ENCODE measurements at regions not wholly inside any gene's neighbourhood (a gene's known extent, or its start where the extent isn't known, plus 50 kb on each side); places are given as distances from the start of the nearest gene placed in this dataset.
A peak's percentile ranks its signal among the peaks of the same experiment; 100 is the strongest.

GRCh38 chr4:35644591-35644990 is 599.7 kb downstream of the ARAP2 start:
- in situ Hi-C loops (cut with MboI; ENCODE audit: low pct_unique_long_range_greater_than_20kb in 2 of 9, low sequenced_read_pairs in 9 of 9, unreplicated experiment in 9 of 9): no loop called here
- ATAC-seq (replicated peaks in 6 of 8): no peak
- Histone ChIP-seq H3K27ac (no peak overlapping the region), H3K4me3 (no peak overlapping the region), H3K4me1 (replicated peaks in 1 of 2) (no peaks in the 10 kb centered on the region)

- Histone ChIP-seq H3K27ac (no peak overlapping the region), H3K4me1 (replicated peaks in 1 of 2) (no peaks in the 10 kb centered on the region), H3K4me3 (no peak overlapping the region)
- no peak for ATAC-seq (replicated peaks in 6 of 8)
- WGBS, 10 experiments: 56 to 100% (median 100%) methylated on average over 1 to 3 of the region's 3 CpGs; no CpG with 5 or more reads in 5 of the 10 experiments
- in situ Hi-C loops (cut with MboI; ENCODE audit: low pct_unique_long_range_greater_than_20kb in 2 of 9, low sequenced_read_pairs in 9 of 9, unreplicated experiment in 9 of 9): no loop called here
Measured at GRCh38 chr4:35649011-35649410, 595.3 kb downstream of the ARAP2 start.

GRCh38 chr4:35649778-35650177 is 594.5 kb downstream of the ARAP2 start:
- in situ Hi-C loops (cut with MboI; ENCODE audit: low pct_unique_long_range_greater_than_20kb in 2 of 9, low sequenced_read_pairs in 9 of 9, unreplicated experiment in 9 of 9): no loop called here
- Histone ChIP-seq H3K4me1 (replicated peaks in 1 of 2) (no peaks in the 10 kb centered on the region), H3K4me3 (no peak overlapping the region), H3K27ac (no peak overlapping the region)
- no peak for ATAC-seq (replicated peaks in 6 of 8)

- 2 to 100% (median 28%) methylated on average over 1 to 4 of the region's 4 CpGs; no CpG with 5 or more reads in 3 of the 10 experiments for WGBS, 10 experiments
- ATAC-seq (replicated peaks in 6 of 8): no peak
- Histone ChIP-seq H3K4me1 (replicated peaks in 1 of 2) (no peaks in the 10 kb centered on the region), H3K4me3 (no peak overlapping the region), H3K27ac (no peak overlapping the region)
- in situ Hi-C loops (cut with MboI; ENCODE audit: low pct_unique_long_range_greater_than_20kb in 2 of 9, low sequenced_read_pairs in 9 of 9, unreplicated experiment in 9 of 9): no loop called here
Measured at GRCh38 chr4:35652197-35652596, 592.1 kb downstream of the ARAP2 start.

GRCh38 chr4:35653451-35653850 is 590.9 kb downstream of the ARAP2 start:
- in situ Hi-C loops (cut with MboI; ENCODE audit: low pct_unique_long_range_greater_than_20kb in 2 of 9, low sequenced_read_pairs in 9 of 9, unreplicated experiment in 9 of 9): no loop called here

DNA sequence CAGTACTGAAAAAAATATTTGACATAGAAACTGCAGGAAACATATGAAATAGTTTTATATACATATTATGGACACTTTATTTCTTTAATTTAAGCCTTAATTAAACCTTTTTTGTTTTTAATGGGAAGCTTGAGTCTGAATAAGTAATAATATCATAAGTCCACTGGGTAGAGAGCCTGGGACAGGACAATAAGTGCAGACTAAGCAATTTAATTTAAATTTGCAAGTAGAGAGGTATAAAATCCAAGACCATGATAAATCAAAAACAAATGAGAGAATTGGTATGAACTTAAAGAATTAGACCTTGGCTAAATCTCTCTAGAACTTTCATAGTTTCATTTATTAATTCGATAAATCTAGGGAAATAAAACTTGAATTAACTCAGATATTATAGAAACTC is 571.2 kb downstream of the ARAP2 start:
- ATAC-seq (replicated peaks in 6 of 8): no peak

More at GRCh38 chr4:35653451-35653850, 590.9 kb downstream of the ARAP2 start:
- H3K27ac ChIP-seq: no peak overlapping the region
- ATAC-seq (replicated peaks in 6 of 8): no peak
- H3K4me3 ChIP-seq: no peak overlapping the region
- no peaks in the 10 kb centered on the region for H3K4me1 ChIP-seq (replicated peaks in 1 of 2)

DNA sequence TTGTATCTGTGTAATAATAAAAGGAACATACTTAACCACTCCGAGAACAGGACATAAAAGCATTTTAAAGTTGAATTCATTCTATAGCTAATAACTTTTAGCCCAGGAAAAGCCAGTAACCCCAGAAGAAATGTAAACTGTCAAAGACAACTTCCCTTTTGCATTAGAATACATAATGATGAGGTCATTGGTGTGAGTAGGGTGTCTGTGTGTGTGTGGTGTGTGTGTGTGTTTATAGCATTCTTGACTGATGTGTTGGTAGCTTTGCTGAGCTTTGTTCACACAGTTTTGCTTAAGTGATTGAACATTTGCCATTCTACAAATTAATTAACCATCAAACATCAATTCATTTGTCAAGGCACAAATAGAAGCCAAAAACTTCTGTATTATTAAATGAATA is 559.6 kb downstream of the ARAP2 start:
- H3K27ac ChIP-seq: no peak overlapping the region
- in situ Hi-C loops (cut with MboI; ENCODE audit: low pct_unique_long_range_greater_than_20kb in 2 of 9, low sequenced_read_pairs in 9 of 9, unreplicated experiment in 9 of 9): no loop called here
- 0 to 100% (median 40%) methylated on average over 1 of the region's 1 CpG; no CpG with 5 or more reads in 2 of the 10 experiments for WGBS, 10 experiments
- H3K4me1 ChIP-seq (replicated peaks in 1 of 2): no peaks in the 10 kb centered on the region
- H3K4me3 ChIP-seq: no peak overlapping the region
- no peak for ATAC-seq (replicated peaks in 6 of 8)

More for the DNA sequence above, 571.2 kb downstream of the ARAP2 start:
- WGBS, 10 experiments: 0 to 100% (median 64%) methylated on average over 1 of the region's 1 CpG; no CpG with 5 or more reads in 1 of the 10 experiments
- in situ Hi-C loops (cut with MboI; ENCODE audit: low pct_unique_long_range_greater_than_20kb in 2 of 9, low sequenced_read_pairs in 9 of 9, unreplicated experiment in 9 of 9): no loop called here
- no peaks in the 10 kb centered on the region for H3K4me1 ChIP-seq (replicated peaks in 1 of 2)
- H3K4me3 ChIP-seq: no peak overlapping the region
- no peak overlapping the region for H3K27ac ChIP-seq

- 40 to 100% (median 65%) methylated on average over 1 of the region's 1 CpG; no CpG with 5 or more reads in 4 of the 10 experiments for WGBS, 10 experiments
- in situ Hi-C loops (cut with MboI; ENCODE audit: low pct_unique_long_range_greater_than_20kb in 2 of 9, low sequenced_read_pairs in 9 of 9, unreplicated experiment in 9 of 9): no loop called here
- H3K4me3 ChIP-seq: no peak overlapping the region
- H3K4me1 ChIP-seq (replicated peaks in 1 of 2): no peaks in the 10 kb centered on the region
- ATAC-seq (replicated peaks in 6 of 8): peak in 3 of 8 experiments; percentile 45 to 99 (median 58)
- no peak overlapping the region for H3K27ac ChIP-seq
Measured at GRCh38 chr4:35689870-35690269, 554.4 kb downstream of the ARAP2 start.

DNA sequence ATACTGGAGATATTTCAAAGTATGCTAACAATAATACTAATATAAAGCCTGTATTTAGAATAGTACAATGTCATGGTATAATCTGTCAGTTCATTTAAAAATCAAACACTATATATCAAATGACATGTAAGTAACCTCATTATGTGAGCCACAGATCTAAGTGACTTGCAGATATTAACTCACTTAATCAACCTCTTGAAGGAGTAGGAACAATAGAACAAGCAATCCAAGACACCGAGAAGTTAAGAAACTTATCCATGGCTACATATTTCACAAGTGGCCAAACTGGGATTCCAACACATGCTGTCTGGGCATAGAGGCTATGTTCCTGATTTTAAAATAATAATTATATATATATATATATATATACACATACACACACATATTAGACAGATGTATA is 554.0 kb downstream of the ARAP2 start:
- ATAC-seq (replicated peaks in 6 of 8): peak in 1 of 8 experiments; percentile 59
- H3K4me3 ChIP-seq: no peak overlapping the region
- no peak overlapping the region for H3K27ac ChIP-seq
- no peaks in the 10 kb centered on the region for H3K4me1 ChIP-seq (replicated peaks in 1 of 2)
- in situ Hi-C loops (cut with MboI; ENCODE audit: low pct_unique_long_range_greater_than_20kb in 2 of 9, low sequenced_read_pairs in 9 of 9, unreplicated experiment in 9 of 9): no loop called here
- WGBS, 10 experiments: 0 to 89% (median 80%) methylated on average over 1 of the region's 1 CpG; no CpG with 5 or more reads in 5 of the 10 experiments

DNA sequence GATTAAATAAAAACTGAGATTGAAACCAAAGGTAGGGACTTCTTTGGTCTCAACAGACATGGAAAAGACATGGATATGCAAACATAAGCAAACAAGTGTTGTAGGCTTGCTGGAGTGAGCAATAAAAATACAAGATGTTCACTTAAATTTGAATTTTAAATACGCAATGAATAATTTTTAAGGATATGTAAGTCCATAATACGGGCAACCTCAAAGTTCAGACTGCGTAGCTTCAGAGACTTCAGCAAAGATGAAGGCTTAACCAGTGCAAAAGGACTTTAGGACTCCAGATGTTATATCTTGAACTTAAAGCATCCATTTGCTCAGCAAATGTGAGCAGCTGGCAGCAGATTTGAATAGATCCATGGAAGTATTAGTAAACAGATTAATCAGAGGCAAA is 549.3 kb downstream of the ARAP2 start:
- ATAC-seq (replicated peaks in 6 of 8): peak in 1 of 8 experiments; percentile 94
- Histone ChIP-seq H3K4me1 (replicated peaks in 1 of 2) (no peaks in the 10 kb centered on the region), H3K4me3 (no peak overlapping the region), H3K27ac (no peak overlapping the region)
- in situ Hi-C loops (cut with MboI; ENCODE audit: low pct_unique_long_range_greater_than_20kb in 2 of 9, low sequenced_read_pairs in 9 of 9, unreplicated experiment in 9 of 9): no loop called here
- whole genome bisulfite sequencing, 10 experiments: 4 to 100% (median 79%) methylated on average over 1 to 3 of the region's 3 CpGs

DNA sequence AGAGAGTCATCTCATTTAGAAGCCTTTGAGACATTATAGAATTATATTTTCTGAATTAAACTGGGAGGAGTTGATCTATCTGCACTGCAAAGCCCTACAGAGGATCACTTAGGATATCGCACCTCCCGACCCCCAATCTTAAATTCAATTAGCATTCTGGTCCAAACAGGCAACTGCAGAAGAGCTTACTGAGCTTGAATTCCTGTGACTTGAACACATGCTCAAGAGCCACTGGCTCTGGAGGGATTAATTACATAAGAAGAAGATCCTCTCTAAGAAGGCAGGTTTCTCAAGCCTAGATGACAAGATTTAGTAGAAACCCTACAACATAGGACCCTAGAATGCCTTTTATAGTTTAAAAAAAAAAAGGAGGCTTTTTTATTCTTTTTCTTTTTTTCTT is 548.9 kb downstream of the ARAP2 start:
- Histone ChIP-seq H3K4me3 (no peak overlapping the region), H3K27ac (no peak overlapping the region), H3K4me1 (replicated peaks in 1 of 2) (no peaks in the 10 kb centered on the region)
- WGBS, 10 experiments: 25 to 100% (median 85%) methylated on average over 2 of the region's 2 CpGs; no CpG with 5 or more reads in 5 of the 10 experiments
- ATAC-seq (replicated peaks in 6 of 8): no peak
- in situ Hi-C loops (cut with MboI; ENCODE audit: low pct_unique_long_range_greater_than_20kb in 2 of 9, low sequenced_read_pairs in 9 of 9, unreplicated experiment in 9 of 9): no loop called here

DNA sequence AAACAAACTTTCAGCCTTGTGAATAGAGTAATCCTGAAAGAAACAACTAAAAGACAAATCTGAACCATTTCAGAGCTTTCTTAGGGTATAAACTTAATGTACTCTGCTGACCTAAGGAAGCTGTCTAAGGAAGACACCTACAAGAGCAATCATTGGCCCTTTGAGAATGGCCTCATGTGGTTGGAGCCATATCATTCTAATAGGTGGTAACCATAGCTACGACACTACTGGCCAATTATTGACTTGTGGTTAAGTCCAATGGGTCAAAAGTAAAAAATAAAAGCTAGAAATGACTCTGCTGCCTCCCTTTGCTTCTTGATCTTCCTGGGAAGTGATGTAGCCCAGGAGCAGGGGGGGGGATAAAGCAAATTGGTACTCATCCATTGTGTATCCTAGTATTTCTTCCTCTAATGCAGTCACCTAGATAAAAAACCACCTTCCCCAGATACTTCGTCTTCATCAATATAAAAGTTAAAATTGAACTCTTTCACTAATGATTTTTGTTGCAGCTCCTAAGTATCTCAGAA is 547.0 kb downstream of the ARAP2 start:
- Histone ChIP-seq H3K4me1 (replicated peaks in 1 of 2) (no peaks in the 10 kb centered on the region), H3K4me3 (no peak overlapping the region), H3K27ac (no peak overlapping the region)
- WGBS, 10 experiments: 0 to 100% (median 75%) methylated on average over 1 to 2 of the region's 2 CpGs; no CpG with 5 or more reads in 2 of the 10 experiments
- ATAC-seq (replicated peaks in 6 of 8): no peak
- in situ Hi-C loops (cut with MboI; ENCODE audit: low pct_unique_long_range_greater_than_20kb in 2 of 9, low sequenced_read_pairs in 9 of 9, unreplicated experiment in 9 of 9): no loop called here

GRCh38 chr4:35700663-35701062 is 543.7 kb downstream of the ARAP2 start:
- H3K4me3 ChIP-seq: no peak overlapping the region
- in situ Hi-C loops (cut with MboI; ENCODE audit: low pct_unique_long_range_greater_than_20kb in 2 of 9, low sequenced_read_pairs in 9 of 9, unreplicated experiment in 9 of 9): no loop called here
- 42 to 100% (median 79%) methylated on average over 2 of the region's 2 CpGs; no CpG with 5 or more reads in 1 of the 10 experiments for WGBS, 10 experiments
- no peak overlapping the region for H3K27ac ChIP-seq
- H3K4me1 ChIP-seq (replicated peaks in 1 of 2): no peaks in the 10 kb centered on the region
- ATAC-seq (replicated peaks in 6 of 8): no peak

DNA sequence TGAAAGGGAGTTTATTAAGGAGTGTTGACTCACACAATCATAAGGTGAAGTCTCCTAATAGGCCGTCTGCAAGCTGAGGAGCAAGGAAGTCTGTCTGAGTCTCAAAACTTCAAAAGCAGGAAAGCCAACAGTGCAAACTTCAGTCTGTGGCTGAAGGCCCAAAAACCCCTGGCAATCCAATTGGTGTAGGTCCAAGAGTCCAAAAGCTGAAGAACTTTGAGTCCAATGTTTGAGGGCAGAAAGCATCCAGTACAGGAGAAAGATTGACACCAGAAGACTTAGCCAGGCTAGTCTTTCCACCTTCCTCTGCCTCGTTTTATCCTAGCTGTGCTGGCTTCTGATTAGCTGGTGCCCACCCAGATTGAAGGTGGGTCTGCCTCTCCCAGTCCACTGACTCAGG is 535.2 kb downstream of the ARAP2 start:
- no peak overlapping the region for H3K27ac ChIP-seq
- no peak for ATAC-seq (replicated peaks in 6 of 8)
- WGBS, 10 experiments: 0 to 83% (median 61%) methylated on average over 1 to 2 of the region's 2 CpGs; no CpG with 5 or more reads in 3 of the 10 experiments
- in situ Hi-C loops (cut with MboI; ENCODE audit: low pct_unique_long_range_greater_than_20kb in 2 of 9, low sequenced_read_pairs in 9 of 9, unreplicated experiment in 9 of 9): no loop called here
- no peak overlapping the region for H3K4me3 ChIP-seq
- H3K4me1 ChIP-seq (replicated peaks in 1 of 2): no peaks in the 10 kb centered on the region
